SU-DHL-6 (cell line): ENCODE measurements at regions not wholly inside any gene's neighbourhood (a gene's known extent, or its start where the extent isn't known, plus 50 kb on each side); places are given as distances from the start of the nearest gene placed in this dataset.
"Not testable (repeated sequence)": the region's sequence is repeated elsewhere in the genome, so short reads cannot be mapped to it uniquely, and the experiment has no call there.

Experiments
- H2AFZ ChIP-seq: fragments of 200-600 bp; sonication (generic); 2 replicates; pipeline ENCODE4 v1.6.1; 2014; ENCODE audit warnings: low read depth, mild to moderate bottlenecking, moderate library complexity, mixed read lengths, antibody characterized with exemption, low read length; ENCODE audit not compliant: severe bottlenecking
- H3F3A ChIP-seq: fragments of 200-600 bp; shearing (Covaris generic); 2 replicates; pipeline ENCODE4 v1.6.0; 2016; ENCODE audit warnings: antibody characterized with exemption, mild to moderate bottlenecking; ENCODE audit not compliant: insufficient read depth
- H3K27ac ChIP-seq: fragments of 200-600 bp; sonication (generic); 2 replicates; pipeline ENCODE4 v1.5.1; 2016; ENCODE audit warnings: low read depth, mild to moderate bottlenecking, low read length, moderate library complexity, mixed read lengths
- H3K27me3 ChIP-seq: fragments of 200-600 bp; sonication (generic), shearing (Covaris generic); 2 replicates; pipeline ENCODE4 v1.6.0; 2014; ENCODE audit warnings: mild to moderate bottlenecking, low read length
- H3K36me3 ChIP-seq: fragments of 200-600 bp; sonication (generic); 2 replicates; pipeline ENCODE4 v1.6.1; 2014; ENCODE audit warnings: mild to moderate bottlenecking, low read length, mixed read lengths
- H3K4me2 ChIP-seq: fragments of 300-600, 200-600 bp; shearing (Covaris generic), sonication (generic); 2 replicates; pipeline ENCODE4 v1.6.0; 2014; ENCODE audit warnings: low read length, low read depth, mild to moderate bottlenecking; ENCODE audit not compliant: poor library complexity, severe bottlenecking
- H3K4me3 ChIP-seq: fragments of 200-600 bp; sonication (generic); 2 replicates; pipeline ENCODE4 v1.5.1; 2014; ENCODE audit warnings: antibody characterized with exemption, low read length, mild to moderate bottlenecking, mixed read lengths; ENCODE audit not compliant: insufficient read depth, poor library complexity, severe bottlenecking
- H3K79me2 ChIP-seq: fragments of 200-600 bp; sonication (generic); 2 replicates; pipeline ENCODE4 v1.6.1; 2014; ENCODE audit warnings: mild to moderate bottlenecking, low read length, moderate library complexity; ENCODE audit not compliant: insufficient read depth
- H3K9ac ChIP-seq: fragments of 200-600 bp; sonication (generic); 2 replicates; pipeline ENCODE4 v1.7.0; 2014; ENCODE audit warnings: mild to moderate bottlenecking, low read length
- H3K9me2 ChIP-seq: fragments of 200-600 bp; sonication (generic); replicated peaks from 2 replicates; pipeline ENCODE4 v1.6.1; 2014; ENCODE audit warnings: low read length; ENCODE audit not compliant: insufficient read depth
- H3K9me3 ChIP-seq: fragments of 200-600 bp; sonication (generic); 2 replicates; pipeline ENCODE4 v1.6.1; 2014; ENCODE audit warnings: low read length, mixed read lengths; ENCODE audit not compliant: insufficient read depth
- H4K20me1 ChIP-seq: fragments of 200-600 bp; sonication (generic); 2 replicates; pipeline ENCODE4 v1.6.1; 2014; ENCODE audit warnings: low read depth, mild to moderate bottlenecking, antibody characterized with exemption, low read length, moderate library complexity, mixed read lengths
- EZH2phosphoT487 ChIP-seq: fragments of 200-600 bp; sonication (generic), shearing (Covaris generic); conservative IDR thresholded peaks from 2 replicates; pipeline ENCODE4 v1.6.1; 2018; ENCODE audit warnings: mild to moderate bottlenecking, antibody characterized with exemption, low read length, moderate library complexity, mixed read lengths
- TF ChIP-seq, protein P1 (sequence below): fragments of 200-600 bp; sonication (generic); IDR thresholded peaks from one replicate; pipeline ENCODE4 v1.5.1; 2017; ENCODE audit warnings: antibody characterized with exemption, mild to moderate bottlenecking, low read length, moderate library complexity; ENCODE audit not compliant: insufficient read depth, poor library complexity, severe bottlenecking

GRCh38 chr6:37089783-37090182, 80.2 kb upstream of the PIM1 start:
- H3K27ac ChIP-seq: no peak overlapping the region
- H3K36me3 ChIP-seq: no peaks in the 10 kb centered on the region
- no peaks in the 10 kb centered on the region for H3K79me2 ChIP-seq
- H4K20me1 ChIP-seq: no peaks in the 10 kb centered on the region
- no peak overlapping the region for H3K4me3 ChIP-seq
- H3K9me2 ChIP-seq: no peaks in the 10 kb centered on the region
- no peaks in the 10 kb centered on the region for H3F3A ChIP-seq
- TF ChIP-seq, protein P1, sequence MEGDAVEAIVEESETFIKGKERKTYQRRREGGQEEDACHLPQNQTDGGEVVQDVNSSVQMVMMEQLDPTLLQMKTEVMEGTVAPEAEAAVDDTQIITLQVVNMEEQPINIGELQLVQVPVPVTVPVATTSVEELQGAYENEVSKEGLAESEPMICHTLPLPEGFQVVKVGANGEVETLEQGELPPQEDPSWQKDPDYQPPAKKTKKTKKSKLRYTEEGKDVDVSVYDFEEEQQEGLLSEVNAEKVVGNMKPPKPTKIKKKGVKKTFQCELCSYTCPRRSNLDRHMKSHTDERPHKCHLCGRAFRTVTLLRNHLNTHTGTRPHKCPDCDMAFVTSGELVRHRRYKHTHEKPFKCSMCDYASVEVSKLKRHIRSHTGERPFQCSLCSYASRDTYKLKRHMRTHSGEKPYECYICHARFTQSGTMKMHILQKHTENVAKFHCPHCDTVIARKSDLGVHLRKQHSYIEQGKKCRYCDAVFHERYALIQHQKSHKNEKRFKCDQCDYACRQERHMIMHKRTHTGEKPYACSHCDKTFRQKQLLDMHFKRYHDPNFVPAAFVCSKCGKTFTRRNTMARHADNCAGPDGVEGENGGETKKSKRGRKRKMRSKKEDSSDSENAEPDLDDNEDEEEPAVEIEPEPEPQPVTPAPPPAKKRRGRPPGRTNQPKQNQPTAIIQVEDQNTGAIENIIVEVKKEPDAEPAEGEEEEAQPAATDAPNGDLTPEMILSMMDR: no peak
- TF ChIP-seq EZH2phosphoT487: no peak
- no peak overlapping the region for H3K4me2 ChIP-seq
- no peak overlapping the region for H3K9ac ChIP-seq
- no peaks in the 10 kb centered on the region for H3K27me3 ChIP-seq
- H3K9me3 ChIP-seq: no peaks in the 10 kb centered on the region
- H2AFZ ChIP-seq: no peak overlapping the region

DNA sequence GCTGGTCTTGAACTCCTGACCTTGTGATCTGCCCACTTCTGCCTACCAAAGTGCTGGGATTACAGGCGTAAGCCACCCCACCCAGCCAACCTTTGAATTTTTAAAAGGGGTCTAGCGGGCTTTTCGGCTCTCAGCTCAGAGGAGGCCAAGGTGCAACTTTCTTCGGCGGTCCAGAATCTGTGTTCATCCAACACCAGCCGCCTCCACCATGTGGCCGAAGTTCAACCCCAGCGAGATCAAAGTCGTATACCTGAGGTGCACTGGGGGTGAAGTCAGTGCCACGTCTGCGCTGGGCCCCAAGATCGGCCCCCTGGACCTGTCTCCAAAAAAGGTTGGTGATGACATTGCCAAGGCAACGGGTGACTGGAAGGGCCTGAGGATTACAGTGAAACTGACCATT, 78.8 kb upstream of the PIM1 start:
- not testable (repeated sequence) for H3K9me3 ChIP-seq, H3K79me2 ChIP-seq, H3K4me2 ChIP-seq, H3K36me3 ChIP-seq, H3K9me2 ChIP-seq, H3K4me3 ChIP-seq, H3K9ac ChIP-seq, H3K27me3 ChIP-seq, H3F3A ChIP-seq, H4K20me1 ChIP-seq, H2AFZ ChIP-seq, H3K27ac ChIP-seq

GRCh38 chr6:37091586-37091985, 78.4 kb upstream of the PIM1 start:
- not testable (repeated sequence) for H3F3A ChIP-seq, H3K4me3 ChIP-seq, H2AFZ ChIP-seq, H3K9me3 ChIP-seq, H3K79me2 ChIP-seq, H3K27ac ChIP-seq, H3K27me3 ChIP-seq, H3K9me2 ChIP-seq, H4K20me1 ChIP-seq, H3K9ac ChIP-seq, H3K36me3 ChIP-seq, H3K4me2 ChIP-seq

- H3K4me3 ChIP-seq: no peak overlapping the region
- H3K36me3 ChIP-seq: no peaks in the 10 kb centered on the region
- no peaks in the 10 kb centered on the region for H3K9me2 ChIP-seq
- no peaks in the 10 kb centered on the region for H3K9me3 ChIP-seq
- H3K9ac ChIP-seq: no peak overlapping the region
- H4K20me1 ChIP-seq: no peaks in the 10 kb centered on the region
- no peaks in the 10 kb centered on the region for H3K79me2 ChIP-seq
- peaks cover 9% of the 10 kb centered on the region; the same call in 1 of the 2 replicates for H3F3A ChIP-seq
- no peaks in the 10 kb centered on the region for H3K27me3 ChIP-seq
- no peak overlapping the region for H3K4me2 ChIP-seq
- no peak overlapping the region for H2AFZ ChIP-seq
- no peak for TF ChIP-seq EZH2phosphoT487
- TF ChIP-seq, protein P1: no peak
- H3K27ac ChIP-seq: no peak overlapping the region
These were observed 76.8 kb upstream of the PIM1 start for GRCh38 chr6:37092923-37093727.
